GM13977 (cell line): ENCODE measurements at regions not wholly inside any gene's neighbourhood (a gene's known extent, or its start where the extent isn't known, plus 50 kb on each side); places are given as distances from the start of the nearest gene placed in this dataset.

Source experiments
- DNase-seq: peaks from one replicate; pipeline ENCODE4 v3.0.0; 2012; ENCODE audit warnings: low spot score
- CTCF ChIP-seq: IDR thresholded peaks from 2 replicates; pipeline ENCODE4 v1.5.1; 2012; ENCODE audit warnings: mild to moderate bottlenecking, control low read depth; ENCODE audit not compliant: insufficient read depth; ENCODE audit errors: extremely low read depth, missing control alignments
- in situ Hi-C: fragments of 300-500 bp; cut with MboI; formaldehyde crosslinking; loops from one replicate; pipeline ENCODE4 v1.12.0; 2022; ENCODE audit warnings: low sequenced_read_pairs, low pct_unique_long_range_greater_than_20kb, mixed read lengths, inconsistent platforms; ENCODE audit not compliant: unreplicated experiment

- in situ Hi-C loops, result no loop called here
These were observed 283.1 kb upstream of the PITRM1 start for GRCh38 chr10:3455385-3456334.

GRCh38 chr10:3452683-3453361 lies 280.2 kb upstream of the PITRM1 start:
- in situ Hi-C loops, result no loop called here
- no peak for TF ChIP-seq CTCF
- no peak for DNase-seq

More at GRCh38 chr10:3455385-3456334, 283.1 kb upstream of the PITRM1 start:
- TF ChIP-seq CTCF, result no peak
- DNase-seq, result no peak

- no peak for DNase-seq
- in situ Hi-C loops, result no loop called here
These were observed 279.6 kb upstream of the PITRM1 start for GRCh38 chr10:3452173-3452626.

GRCh38 chr10:3451516-3452172 lies 279.1 kb upstream of the PITRM1 start:
- TF ChIP-seq CTCF, result no peak
- in situ Hi-C loops, result no loop called here
- no peak for DNase-seq

More at GRCh38 chr10:3452173-3452626, 279.6 kb upstream of the PITRM1 start:
- TF ChIP-seq CTCF, result peak; percentile 27

- no peak for DNase-seq
- in situ Hi-C loops, result no loop called here
- no peak for TF ChIP-seq CTCF
These were observed 273.6 kb upstream of the PITRM1 start for GRCh38 chr10:3446221-3446620.

- no peak for DNase-seq
- in situ Hi-C loops, result no loop called here
- no peak for TF ChIP-seq CTCF
These were observed 273.1 kb upstream of the PITRM1 start for GRCh38 chr10:3445648-3446047.
